ENCODE measurements at regions not wholly inside any gene's neighbourhood (a gene's known extent, or its start where the extent isn't known, plus 50 kb on each side); places are given as distances from the start of the nearest gene placed in this dataset.

DNA sequence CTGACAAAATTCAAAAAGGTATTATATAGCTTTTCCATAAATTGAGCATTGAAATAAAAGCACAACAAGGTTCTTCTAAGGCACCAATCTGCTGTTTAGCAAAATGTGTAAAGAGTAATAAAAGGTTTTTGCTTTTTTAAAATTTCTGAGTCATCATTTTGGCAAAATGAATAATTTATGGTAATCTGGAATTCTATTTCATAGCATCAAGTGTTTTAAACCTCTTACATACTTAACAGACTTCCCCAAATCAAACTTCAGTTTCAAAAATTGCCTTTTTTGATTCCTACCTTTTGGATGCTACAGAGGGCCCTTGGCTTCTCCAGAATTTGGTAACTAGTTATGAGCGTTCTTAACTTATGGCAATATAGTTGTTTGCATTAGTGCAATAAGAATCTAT, 154.0 kb upstream of the ELAC2 start:
- TF ChIP-seq GATA2 (IDR thresholded peaks at IDR 0.05; ENCODE audit: low read depth, low read length) (no peak), GATA3 (IDR thresholded peaks at IDR 0.05; ENCODE audit: low read depth, low read length) (no peak)
